Medulla oblongata (tissue), 1 donor: ENCODE measurements at regions not wholly inside any gene's neighbourhood (a gene's known extent, or its start where the extent isn't known, plus 50 kb on each side); places are given as distances from the start of the nearest gene placed in this dataset.
A peak's percentile ranks its signal among the peaks of the same experiment; 100 is the strongest.
"Not testable (repeated sequence)": the region's sequence is repeated elsewhere in the genome, so short reads cannot be mapped to it uniquely, and the experiment has no call there.

ENCODE experiments used
- DNase-seq: peaks from one replicate; pipeline ENCODE4 v3.0.0-alpha.2; 2015; ENCODE audit errors: extremely low spot score

DNA sequence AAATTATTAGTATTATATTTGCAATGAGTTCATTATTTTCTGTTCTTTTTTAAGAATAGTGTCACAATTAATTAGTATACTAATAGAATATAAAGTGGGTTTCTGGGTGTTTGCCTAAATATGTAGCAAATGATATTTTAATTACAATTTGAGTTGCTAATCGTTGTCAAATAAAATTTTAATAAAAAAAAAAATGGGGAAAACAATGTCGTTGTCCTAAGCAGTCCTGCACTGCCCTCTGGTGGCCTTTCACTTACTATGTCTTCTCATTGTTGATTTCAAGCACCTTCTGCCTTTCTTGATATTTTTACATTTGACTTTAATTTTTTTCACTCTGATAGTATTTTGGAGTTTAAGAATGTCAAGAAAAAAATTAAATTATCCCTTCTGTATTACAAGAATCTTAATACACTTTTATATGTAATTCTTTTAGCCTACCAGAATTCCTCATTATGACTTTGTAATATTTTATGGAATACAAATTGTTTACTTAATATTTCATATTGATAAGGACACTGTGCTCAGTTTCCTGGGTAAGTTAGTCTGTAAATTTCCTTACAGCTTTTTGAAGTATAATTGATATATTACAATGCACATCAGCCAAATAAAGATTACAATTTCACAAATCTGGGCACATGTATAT, 104.5 kb upstream of the FMN2 start:
- peak; percentile 51 for DNase-seq

DNA sequence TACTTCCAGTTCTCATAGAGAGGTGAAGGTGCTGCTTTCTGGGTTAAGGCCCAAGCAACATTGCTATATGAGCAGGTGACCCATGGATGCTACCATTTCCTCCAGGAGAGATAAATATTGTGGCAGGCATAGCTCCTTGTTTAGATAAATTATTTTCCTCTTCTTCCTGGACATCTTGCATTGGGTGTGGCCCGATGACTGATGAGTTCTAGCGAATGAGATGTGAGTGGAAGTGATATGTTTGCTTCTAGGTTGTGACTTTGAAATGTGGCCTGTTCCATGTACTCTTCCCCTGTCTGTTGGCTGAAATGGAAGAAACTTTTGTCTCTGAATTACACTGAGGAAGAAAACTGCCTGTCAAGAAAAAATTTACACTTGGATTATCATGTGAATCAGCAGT, 101.7 kb upstream of the FMN2 start:
- DNase-seq: no peak

DNA sequence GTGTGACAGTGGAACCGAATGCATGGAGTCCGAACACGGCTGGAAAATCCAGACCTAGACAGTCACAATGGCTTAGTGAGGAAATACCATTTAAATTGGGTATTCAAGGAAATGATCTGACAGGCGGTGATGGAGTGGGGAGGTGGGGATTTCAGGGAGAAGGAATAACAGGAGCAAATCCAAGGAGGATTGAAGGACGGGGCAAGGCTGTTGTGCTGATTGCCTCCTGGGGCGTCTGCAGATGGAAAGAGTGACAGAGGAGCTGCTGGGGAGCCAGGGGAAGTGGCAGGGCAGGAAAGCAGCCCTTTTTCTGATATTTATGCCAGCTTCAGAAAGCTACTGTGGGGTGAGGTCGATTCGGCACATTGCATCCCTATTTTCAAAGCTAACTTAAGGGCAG, 99.1 kb upstream of the FMN2 start:
- DNase-seq: not testable (repeated sequence)

DNA sequence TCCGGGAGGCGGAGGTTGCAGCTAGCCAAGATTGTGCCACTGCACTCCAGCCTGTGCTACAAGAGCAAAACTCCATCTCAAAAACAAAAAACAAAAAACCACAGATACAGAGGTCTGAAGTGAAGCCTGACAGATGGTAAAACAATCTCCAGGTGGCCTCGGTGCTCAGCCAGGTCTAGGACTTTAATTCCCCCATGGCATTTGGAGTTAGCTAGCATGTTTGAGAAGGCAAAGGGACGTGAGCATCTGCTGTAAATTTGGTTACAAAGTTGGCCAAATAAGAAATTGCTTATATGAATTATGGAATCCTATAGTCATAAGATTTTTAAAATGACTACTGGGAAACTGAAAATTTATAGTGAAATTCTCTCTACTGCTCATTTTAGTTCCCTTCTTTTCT, 98.3 kb upstream of the FMN2 start:
- DNase-seq: no peak

DNA sequence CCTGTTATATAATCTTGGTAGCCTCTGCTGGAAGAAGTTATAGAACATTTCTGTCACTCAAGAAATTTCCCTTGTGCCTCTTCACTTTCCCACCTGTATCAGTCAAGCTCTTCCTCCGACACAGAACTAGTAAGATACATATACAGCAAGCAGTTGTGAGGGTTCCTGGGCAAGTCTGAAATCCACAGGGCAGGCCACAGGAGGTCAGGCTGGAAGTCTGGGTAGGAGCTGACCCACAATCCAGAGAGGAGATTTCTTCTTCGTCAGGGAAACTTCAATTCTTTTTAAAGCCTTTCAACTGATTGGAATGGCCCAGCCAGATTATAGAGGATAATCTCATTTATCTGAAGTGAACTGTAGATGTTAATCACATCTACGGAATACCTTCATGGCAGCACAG, 96.4 kb upstream of the FMN2 start:
- DNase-seq: no peak

DNA sequence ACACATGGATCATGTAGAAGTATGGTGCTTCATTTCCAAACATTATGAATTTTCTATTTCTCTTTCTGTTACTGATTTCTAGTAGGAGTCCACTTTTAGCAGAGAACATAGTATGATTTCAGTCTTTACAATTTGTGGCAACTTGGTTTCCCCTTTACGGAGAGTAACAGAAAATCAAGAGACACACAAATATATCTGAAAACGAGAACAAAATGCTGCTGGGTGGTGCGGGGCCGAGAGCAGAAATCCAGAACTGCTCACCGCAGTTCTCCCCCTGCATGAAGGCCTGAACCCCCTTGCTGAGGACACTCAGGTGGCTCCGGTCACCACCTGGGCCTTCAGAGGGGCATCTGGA, 94.5 kb upstream of the FMN2 start:
- no peak for DNase-seq

DNA sequence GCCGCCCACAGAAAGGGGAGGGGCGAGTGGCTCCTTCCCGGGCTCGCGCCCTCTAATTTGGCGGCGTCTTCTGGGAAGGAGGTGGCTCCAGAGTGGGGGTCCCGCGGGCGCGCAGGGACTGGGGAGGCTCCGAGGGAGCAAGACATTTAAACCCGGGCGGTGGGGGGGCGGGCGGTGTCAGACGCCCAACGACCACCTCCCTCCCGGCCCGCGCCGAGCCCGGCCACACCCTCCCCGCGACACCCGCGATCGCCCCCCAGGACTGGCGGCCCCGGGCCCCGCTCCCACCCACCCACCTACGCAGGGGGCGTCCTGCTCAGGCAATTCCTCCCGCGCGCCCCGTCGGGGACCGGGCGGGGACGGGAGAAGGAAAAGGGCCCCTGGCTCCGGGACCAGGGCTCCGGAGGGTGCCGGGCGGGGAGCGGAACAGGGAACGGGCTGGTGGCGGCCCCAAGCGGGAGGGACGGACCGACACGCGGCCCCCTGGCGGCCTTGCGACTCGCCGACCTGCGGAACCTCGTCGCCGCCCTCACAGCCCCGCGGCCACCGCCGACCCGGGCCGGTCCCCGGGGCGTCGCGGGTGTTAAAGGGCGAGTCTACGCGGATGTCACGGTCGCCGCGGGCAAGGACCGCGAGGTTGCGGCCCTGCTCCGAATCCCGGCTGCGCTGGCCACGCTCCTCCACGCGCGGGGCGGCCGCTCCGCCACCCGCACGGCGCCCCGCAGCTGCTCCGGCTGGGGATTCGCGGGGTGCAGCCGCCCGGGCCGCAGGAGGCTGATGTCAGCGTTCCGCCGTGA, 94.0 kb upstream of the FMN2 start:
- DNase-seq: no peak

DNA sequence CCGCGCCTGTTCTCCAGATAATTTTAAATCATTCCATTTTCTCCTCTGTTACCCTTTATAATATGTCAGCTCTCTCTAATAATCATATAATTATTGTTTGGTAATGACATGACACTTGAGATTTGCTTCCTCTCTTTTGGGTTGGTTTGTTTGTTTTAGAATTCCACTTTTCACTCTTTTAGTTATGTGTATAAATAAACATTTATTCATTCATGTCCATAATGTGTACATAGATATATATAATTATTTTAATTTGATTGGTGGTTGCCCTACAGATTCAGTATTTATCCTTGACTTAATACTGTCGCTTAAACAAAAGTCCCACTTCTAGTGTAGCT, 93.4 kb upstream of the FMN2 start:
- no peak for DNase-seq

DNA sequence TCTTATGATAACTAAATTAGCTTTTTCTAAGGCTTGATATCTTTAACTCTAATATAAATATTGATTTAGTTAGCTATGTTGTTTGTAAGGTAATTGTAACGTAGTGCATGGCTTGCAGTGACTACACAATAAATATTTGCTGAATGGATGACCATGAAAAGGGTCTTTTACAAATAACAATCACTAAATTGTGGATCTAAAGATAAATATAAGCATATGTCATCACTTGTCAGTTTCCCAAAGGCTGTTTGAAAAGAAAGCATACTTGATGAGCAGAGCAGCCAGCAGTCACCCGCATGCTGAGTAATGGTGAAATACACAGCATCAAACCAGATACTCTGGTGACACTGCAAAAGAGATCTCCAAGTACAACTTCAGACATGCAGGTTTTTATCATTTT, 92.5 kb upstream of the FMN2 start:
- DNase-seq: no peak

DNA sequence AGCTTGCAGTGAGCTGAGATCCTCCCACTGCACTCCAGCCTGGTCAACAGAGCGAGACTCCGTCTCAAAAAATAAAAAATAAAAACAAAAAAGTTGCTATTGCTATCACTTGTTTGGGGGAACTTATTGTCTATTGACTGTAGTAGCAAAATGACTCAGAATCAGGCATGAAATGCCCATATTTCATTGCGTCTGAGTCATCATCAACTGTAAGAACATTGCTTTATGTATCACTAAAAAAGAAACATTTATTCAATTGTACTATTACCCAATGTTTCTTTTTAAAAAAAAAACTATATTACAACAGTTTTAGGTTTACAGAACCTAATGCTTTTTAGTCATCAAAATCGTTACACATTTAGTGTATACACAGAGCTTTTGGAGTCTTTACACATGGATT, 91.0 kb upstream of the FMN2 start:
- no peak for DNase-seq

DNA sequence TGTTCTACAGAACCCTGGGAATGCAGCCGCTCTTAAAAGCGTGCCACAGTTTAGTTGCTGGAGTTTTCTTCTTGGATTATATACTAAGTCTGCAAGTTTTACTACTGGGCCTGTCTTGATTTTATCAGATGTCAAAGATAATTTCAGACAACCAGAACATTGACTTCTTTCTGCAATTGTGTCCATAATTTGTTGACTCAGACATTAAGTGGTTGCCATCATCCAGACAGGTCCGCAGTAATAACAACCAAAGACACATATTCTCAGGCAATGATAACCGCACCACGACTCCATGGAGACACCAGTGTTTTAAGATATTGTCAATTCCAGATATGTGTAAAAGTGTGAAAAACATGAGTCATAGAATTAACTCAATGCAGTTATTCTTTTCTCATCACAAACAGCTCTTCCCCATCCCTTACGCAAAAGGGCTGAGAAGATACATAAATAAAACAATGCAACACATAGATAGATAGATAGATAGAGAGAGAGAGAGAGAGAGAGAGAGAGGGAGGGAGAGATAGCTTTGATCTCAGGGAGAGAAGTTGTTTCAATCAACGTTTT, 90.4 kb upstream of the FMN2 start:
- no peak for DNase-seq

DNA sequence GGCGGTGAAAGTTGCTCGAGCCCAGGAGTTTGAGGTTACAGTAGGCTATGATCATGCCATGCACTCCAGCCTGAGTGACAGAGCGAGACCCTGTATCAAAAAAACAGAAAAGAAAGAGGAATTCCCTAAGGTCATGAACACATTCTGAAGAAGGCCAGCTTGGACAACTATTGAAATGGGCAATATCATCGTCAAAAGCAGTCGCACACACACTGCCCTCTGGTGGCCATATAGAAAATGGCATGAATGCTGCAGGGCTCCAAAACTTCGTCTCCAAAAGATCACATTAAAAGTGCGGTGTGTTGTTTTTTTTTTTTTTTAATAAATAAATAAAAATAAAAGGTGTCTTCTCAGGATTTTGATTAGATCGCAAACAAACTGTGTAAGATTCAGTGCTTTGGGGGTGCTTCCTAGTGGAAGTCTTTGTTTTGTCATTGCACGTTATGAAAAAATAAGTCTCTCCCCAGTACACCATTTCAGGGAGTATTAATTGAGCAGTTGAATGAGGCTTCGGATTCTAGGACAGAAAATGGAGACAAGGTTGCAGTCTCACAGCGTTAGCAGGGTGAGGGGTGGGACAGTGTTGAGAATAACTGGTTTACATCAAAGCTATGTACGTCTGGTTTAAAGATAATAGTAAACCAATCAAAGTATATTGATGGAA, 87.5 kb upstream of the FMN2 start:
- no peak for DNase-seq

DNA sequence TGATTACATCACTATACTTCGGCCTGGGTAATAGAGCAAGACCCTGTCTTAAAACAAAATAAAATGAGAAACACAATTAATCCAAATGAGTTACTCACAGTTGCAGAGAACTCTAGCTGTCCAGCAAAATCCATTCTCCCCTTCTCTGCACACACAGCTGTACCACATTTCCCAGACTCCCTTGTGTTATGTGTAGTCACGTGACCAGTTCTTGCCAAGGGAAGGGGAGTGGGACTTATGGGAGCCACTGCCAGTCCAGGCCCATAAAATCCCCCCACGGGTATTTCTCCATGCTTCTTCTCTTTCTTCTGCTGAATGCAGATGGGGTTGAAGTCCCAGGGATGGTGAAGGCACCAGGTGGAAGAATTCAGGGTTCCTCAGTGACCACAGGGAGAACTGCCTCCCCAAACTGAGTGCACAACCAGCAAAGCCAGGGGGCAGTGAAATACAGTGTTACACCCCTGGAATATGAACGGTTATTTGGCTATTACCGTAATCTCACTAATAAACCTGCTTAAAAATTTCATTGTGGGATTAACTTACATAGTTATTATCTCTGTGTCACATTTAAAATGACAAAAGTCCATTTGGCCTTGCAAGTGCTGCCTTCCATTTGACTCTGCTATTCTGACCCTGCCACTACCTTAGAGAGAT, 85.6 kb upstream of the FMN2 start:
- DNase-seq: no peak

DNA sequence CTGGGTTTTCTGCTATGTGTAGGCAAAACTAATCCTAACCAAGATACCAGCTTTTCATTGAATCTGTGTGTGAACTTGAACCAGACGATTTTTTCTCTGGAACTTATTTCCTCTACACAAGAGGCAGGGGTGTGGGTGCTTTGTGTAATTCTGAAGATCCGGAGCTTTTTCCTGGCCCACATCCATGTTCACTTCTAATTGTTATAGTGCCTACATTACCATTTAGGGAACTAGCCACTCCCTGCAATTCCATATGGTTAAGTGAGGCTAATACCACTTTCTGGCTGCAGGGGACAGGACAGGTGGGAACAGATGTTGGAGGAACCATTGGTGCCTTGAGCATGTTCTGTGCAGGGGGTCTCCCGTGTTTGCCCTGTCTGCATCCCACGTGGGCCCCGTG, 83.4 kb upstream of the FMN2 start:
- no peak for DNase-seq

DNA sequence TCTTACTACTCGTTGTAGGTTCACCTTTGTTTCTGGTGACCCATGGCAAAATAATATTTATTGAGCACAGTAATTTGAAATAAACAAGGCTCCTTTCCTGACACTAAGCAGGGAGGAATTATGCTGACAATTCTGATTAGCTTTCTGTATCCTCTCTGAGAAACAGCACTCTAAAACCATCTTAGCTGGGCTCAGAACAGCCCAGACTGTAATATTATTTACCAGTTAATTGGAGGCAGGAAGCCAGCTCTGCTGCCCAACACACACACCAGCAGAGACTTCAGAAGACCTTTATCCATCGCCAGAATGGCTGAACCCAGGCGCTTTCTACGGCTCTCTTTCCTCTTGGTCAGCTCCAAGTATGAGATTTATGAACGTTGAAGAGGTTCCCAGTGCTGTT, 77.6 kb upstream of the FMN2 start:
- no peak for DNase-seq

DNA sequence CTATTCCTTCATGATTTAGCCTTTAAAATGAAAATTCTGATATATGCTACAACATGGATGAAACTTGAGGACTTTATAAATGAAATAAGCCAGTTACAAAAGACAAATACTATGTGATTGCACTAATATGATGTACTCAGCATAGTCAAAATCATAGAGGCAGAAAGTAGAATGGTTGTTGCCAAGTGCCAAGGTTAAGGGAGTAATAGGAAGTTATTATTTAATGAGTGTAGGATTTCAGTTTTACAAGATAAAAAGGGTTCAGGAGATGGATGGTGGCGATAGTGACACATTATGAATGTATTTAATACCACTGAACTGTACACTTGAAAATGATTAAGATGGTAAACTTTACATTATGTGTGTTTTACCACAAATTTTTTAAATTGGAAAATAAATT, 73.1 kb upstream of the FMN2 start:
- no peak for DNase-seq

DNA sequence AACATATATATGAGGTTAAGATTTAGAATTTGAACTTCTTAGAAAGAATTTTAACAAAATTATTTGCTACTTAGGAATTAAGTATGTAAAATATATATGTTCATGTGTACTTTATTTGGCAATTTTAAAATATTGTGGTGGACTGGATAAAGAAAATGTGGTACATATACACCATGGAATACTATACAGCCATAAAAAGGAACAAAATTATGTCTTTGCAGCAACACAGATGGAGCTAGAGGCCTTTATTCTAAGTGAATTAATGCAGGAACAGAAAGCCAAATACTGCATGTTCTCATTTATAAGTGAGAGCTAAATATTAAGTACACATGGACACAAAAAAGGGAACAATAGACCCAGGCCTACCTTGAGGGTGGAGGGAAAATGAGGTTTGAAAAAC, 72.2 kb upstream of the FMN2 start:
- DNase-seq: no peak

DNA sequence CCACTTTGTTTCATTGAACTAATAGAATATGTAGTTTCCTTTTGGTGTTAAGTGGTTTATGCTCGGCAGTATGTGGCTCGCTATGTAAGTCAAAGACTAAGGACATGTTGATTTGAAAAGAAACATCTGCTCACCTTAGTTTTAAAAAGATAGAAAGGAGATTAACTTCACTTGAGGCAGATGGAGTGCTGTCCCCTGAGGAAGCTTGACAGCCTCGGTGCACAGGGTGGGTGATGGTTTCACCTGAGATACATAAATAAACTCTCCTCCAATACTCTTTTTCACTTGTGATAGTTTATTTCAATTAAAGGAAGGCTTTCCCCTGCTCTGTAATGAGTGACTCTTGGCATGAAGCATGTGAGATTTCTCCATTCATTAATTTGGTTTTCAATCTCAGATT, 70.8 kb upstream of the FMN2 start:
- DNase-seq: no peak

DNA sequence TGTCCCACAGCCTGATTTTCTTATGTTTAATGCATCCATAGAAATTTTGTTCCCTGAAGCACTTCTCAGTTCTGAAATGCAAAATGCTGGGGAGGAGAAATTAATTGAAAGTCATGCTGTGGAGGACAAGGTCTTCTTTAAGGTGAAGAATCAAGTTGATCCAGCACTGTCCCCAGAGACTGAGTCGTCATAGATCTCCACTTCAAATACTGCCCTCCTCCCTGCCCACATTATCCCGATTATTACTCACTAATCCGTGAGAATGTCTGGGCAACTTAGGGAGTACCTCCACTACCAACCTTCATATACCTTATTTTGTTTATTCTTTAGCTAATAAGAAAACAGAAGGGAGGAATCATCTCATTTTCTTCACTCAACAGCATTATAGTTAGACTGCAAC, 70.0 kb upstream of the FMN2 start:
- DNase-seq: no peak

DNA sequence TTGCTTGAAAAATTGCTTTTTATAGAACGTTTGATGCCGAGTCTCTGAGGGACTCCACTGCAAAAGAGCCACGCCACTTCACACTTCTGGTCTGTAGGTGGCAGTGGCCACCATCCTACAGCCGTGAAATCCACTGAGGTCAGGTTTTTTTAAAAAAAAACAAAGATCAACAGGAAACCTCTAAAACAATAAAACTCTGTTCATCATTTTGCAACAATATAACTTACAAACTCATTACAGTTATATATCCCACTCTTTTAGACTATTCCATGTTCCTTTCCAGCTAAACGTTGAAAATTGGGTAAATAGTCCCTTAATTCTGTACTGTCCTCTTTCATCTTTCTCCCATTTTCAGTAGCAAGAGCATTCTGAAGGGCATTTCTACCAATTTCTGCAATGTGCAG, 64.6 kb upstream of the FMN2 start:
- peak; percentile 77 for DNase-seq

DNA sequence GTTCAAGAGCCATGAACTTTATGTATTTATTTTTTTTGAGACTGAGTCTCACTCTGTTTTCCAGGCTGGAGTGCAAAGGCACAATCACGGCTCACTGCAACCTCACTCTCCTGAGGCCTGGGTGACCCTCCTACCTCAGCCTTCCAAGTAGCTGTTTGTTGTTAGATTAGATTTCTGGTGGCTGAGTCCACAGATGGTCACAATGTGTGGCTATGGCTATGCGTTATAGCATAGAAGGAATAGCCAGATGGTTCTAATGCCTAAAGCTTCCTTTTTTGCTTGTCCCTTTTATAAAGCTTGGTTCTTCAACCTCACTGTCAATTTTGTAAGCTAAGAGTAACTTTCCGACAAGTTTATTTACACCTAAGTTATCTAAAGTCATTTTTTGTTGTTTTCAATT, 62.3 kb upstream of the FMN2 start:
- DNase-seq: no peak

DNA sequence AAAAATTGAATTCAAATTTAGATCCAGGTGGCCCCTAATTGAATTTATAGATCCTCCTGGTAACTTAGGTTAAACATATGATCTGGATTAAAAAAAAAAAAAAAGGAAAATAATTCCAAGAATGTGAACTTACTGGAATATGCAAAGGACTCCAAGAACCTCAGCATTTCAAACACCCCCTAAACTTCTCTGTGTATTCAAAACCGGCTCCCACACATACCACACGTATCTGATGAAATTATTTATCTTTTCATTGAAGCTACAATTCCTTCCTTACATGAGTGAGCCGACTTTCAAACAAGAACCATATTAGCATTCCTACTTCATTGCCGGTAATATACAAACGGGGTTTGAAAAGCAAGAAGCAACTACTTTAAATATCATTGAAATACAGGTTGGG, 61.4 kb upstream of the FMN2 start:
- DNase-seq: no peak

DNA sequence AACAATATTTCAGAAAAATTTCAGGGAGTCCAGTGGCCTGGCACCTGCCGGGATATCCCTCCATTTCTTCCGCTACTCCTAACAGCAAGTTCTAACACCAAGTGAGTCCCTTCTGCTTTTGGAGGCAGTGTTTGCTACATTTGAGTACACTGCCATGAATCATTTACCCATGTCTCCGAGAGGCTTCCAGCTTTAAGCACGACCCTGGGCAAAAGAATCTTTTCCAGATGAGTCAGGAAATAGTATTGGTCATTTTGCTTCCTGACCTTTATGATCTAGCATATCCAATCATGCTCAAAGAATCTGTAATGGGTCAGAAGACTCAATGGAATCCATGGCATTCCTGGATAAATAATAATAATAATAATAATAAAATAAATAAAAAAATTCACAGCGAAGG, 60.7 kb upstream of the FMN2 start:
- DNase-seq: no peak
